Calu3 (cell line): ENCODE measurements at regions not wholly inside any gene's neighbourhood (a gene's known extent, or its start where the extent isn't known, plus 50 kb on each side); places are given as distances from the start of the nearest gene placed in this dataset.

ENCODE experiments used
- BruUV-seq: library from RNA; stranded (reverse); fragments of 400-500 nt; replicated peaks from 2 replicates; lab custom pipeline; 2021; lab: Mats Ljungman, UMichigan
- CTCF ChIA-PET: fragments of 300-600 bp; sonication (Branson Sonifier 250); formaldehyde crosslinking; loops from one replicate; lab custom pipeline; 2022; ENCODE audit warnings: antibody characterized with exemption; lab: Charles Lee
- DNase-seq: peaks from one replicate; pipeline ENCODE4 v3.0.0; 2022
- H3K27ac Mint-ChIP-seq: one replicate; pipeline ENCODE4 v1.8.0; 2022; ENCODE audit warnings: mixed read lengths; ENCODE audit not compliant: unreplicated experiment
- H3K27me3 Mint-ChIP-seq: one replicate; pipeline ENCODE4 v1.8.0; 2022; ENCODE audit warnings: mixed read lengths; ENCODE audit not compliant: unreplicated experiment
- H3K36me3 Mint-ChIP-seq: one replicate; pipeline ENCODE4 v1.8.0; 2022; ENCODE audit warnings: mild to moderate bottlenecking, moderate library complexity, mixed read lengths; ENCODE audit not compliant: insufficient read depth, unreplicated experiment
- H3K4me1 Mint-ChIP-seq: one replicate; pipeline ENCODE4 v1.8.0; 2022; ENCODE audit warnings: mild to moderate bottlenecking, low read depth, mixed read lengths; ENCODE audit not compliant: unreplicated experiment
- H3K4me3 Mint-ChIP-seq: one replicate; pipeline ENCODE4 v1.8.0; 2022; ENCODE audit warnings: mild to moderate bottlenecking, low read depth, moderate library complexity, mixed read lengths; ENCODE audit not compliant: unreplicated experiment
- H3K9me3 Mint-ChIP-seq: one replicate; pipeline ENCODE4 v1.8.0; 2022; ENCODE audit warnings: low read depth, mixed read lengths; ENCODE audit not compliant: unreplicated experiment
- CTCF ChIP-seq: fragments of 200-600 bp; IDR thresholded peaks from one replicate; pipeline ENCODE4 v1.8.0; 2022; ENCODE audit warnings: antibody characterized with exemption; ENCODE audit not compliant: unreplicated experiment
- intact Hi-C: fragments of 100-400 bp; cut with micrococcal nuclease; formaldehyde crosslinking; loops from one replicate; pipeline ENCODE4 v1.10.0; 2022; ENCODE audit not compliant: unreplicated experiment

- TF ChIP-seq CTCF = no peak
- Mint-ChIP-seq H3K9me3 (no peaks in the 10 kb centered on the region), H3K36me3 (no peaks in the 10 kb centered on the region), H3K27ac (no peak overlapping the region), H3K4me1 (no peaks in the 10 kb centered on the region), H3K27me3 (no peaks in the 10 kb centered on the region), H3K4me3 (no peak overlapping the region)
- intact Hi-C loops = no loop called here
- CTCF ChIA-PET = no interaction called here
- no peak for DNase-seq
- no TSS peak for BruUV-seq
Observed at GRCh38 chr13:46498650-46499049, 54.3 kb upstream of the LRCH1 start.

DNA sequence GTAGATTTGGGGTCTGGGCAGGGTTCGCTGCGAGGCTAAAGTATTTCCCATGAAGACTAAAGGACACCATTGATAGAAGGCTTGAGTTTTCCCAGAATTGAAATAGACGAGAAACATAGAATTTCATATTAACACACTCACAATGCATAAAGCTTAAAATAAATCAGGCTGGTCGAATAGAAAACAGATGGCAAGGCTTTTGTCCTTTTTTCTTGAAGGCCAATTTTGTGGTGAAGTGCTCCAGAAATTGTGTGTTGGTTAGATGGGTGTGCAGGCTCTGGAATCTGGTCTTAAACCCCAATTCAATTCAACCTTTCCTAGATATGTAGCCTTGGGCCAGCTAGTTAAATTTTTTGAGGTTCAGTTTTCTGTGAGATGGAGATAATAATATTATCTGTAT is 56.9 kb upstream of the LRCH1 start:
- TF ChIP-seq CTCF = no peak
- Mint-ChIP-seq H3K36me3 (no peaks in the 10 kb centered on the region), H3K9me3 (no peaks in the 10 kb centered on the region), H3K27me3 (peaks cover 3% of the 10 kb centered on the region), H3K4me3 (no peak overlapping the region), H3K27ac (no peak overlapping the region), H3K4me1 (no peaks in the 10 kb centered on the region)
- CTCF ChIA-PET = no interaction called here
- intact Hi-C loops = no loop called here
- no peak for DNase-seq
- no TSS peak for BruUV-seq

DNA sequence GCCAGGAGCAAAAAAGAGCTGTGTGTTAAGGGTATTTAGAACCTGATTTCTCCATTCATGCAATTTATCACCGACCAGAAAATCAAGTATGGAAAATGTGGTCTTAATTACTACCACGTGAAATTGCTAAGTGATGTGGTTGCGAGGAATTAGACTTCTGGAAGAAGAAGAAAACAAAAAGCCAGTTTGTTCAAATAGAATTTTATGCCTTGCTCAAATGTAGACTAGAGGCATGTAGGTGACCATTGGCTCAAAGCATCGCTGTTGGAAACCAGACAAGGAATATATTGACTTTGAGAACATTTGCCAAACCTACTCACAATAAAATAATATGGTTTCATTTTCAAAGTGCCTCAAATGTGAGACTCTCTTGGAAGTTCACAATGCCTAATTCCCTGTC is 57.3 kb upstream of the LRCH1 start:
- Mint-ChIP-seq H3K4me3 (no peak overlapping the region), H3K36me3 (no peaks in the 10 kb centered on the region), H3K27me3 (peaks cover 7% of the 10 kb centered on the region), H3K27ac (no peak overlapping the region), H3K9me3 (no peaks in the 10 kb centered on the region), H3K4me1 (no peaks in the 10 kb centered on the region)
- CTCF ChIA-PET = interaction anchor here (1.6 kb wide), 1 partner anchor 225 kb away, joined by 4 read pairs; no protein-coding TSS in a partner anchor
- no peak for TF ChIP-seq CTCF
- DNase-seq = no peak
- intact Hi-C loops = no loop called here
- no TSS peak for BruUV-seq

- CTCF ChIA-PET = interaction anchor here (1.6 kb wide), 1 partner anchor 226 kb away, joined by 4 read pairs; no protein-coding TSS in a partner anchor
- no peak for DNase-seq
- Mint-ChIP-seq H3K36me3 (no peaks in the 10 kb centered on the region), H3K9me3 (no peaks in the 10 kb centered on the region), H3K27ac (no peak overlapping the region), H3K4me1 (no peaks in the 10 kb centered on the region), H3K4me3 (no peak overlapping the region), H3K27me3 (peaks cover 13% of the 10 kb centered on the region)
- intact Hi-C loops = no loop called here
- BruUV-seq = no TSS peak
- TF ChIP-seq CTCF = no peak
Observed at GRCh38 chr13:46495066-46495465, 57.9 kb upstream of the LRCH1 start.
